Kidney epithelial cell (primary cell): ENCODE measurements at regions not wholly inside any gene's neighbourhood (a gene's known extent, or its start where the extent isn't known, plus 50 kb on each side); places are given as distances from the start of the nearest gene placed in this dataset.

Experiments used
- DNase-seq: peaks from one replicate; pipeline ENCODE4 v3.0.0-alpha.2; 2010; ENCODE audit warnings: low read depth
- H3K27me3 ChIP-seq: 2 replicates; pipeline ENCODE4 v1.6.0; 2011; ENCODE audit warnings: low read length; ENCODE audit not compliant: control insufficient read depth, insufficient read depth
- H3K36me3 ChIP-seq: 2 replicates; pipeline ENCODE4 v1.5.1; 2011; ENCODE audit warnings: low read length; ENCODE audit not compliant: control insufficient read depth, insufficient read depth
- H3K4me3 ChIP-seq: 2 replicates; pipeline ENCODE4 v1.5.1; 2011; ENCODE audit warnings: low read depth, mild to moderate bottlenecking, control low read depth, low read length
- CTCF ChIP-seq: IDR thresholded peaks from 2 replicates; pipeline ENCODE4 v1.5.1; 2011; ENCODE audit warnings: mild to moderate bottlenecking, moderate library complexity, low read length, control low read depth, inconsistent platforms; ENCODE audit not compliant: insufficient read depth, poor library complexity, severe bottlenecking

- no peaks in the 10 kb centered on the region for H3K36me3 ChIP-seq
- DNase-seq, result peak; percentile 21
- H3K4me3 ChIP-seq, result no peak overlapping the region
- no peaks in the 10 kb centered on the region for H3K27me3 ChIP-seq
- no peak for TF ChIP-seq CTCF
Observed at GRCh38 chr6:140436023-140436811, 1061.8 kb upstream of the CITED2 start.

GRCh38 chr6:140434761-140435160 lies 1060.3 kb upstream of the CITED2 start:
- H3K36me3 ChIP-seq, result no peaks in the 10 kb centered on the region
- no peaks in the 10 kb centered on the region for H3K27me3 ChIP-seq
- no peak for DNase-seq
- no peak overlapping the region for H3K4me3 ChIP-seq
- no peak for TF ChIP-seq CTCF

- Histone ChIP-seq H3K36me3 (no peaks in the 10 kb centered on the region), H3K4me3 (no peak overlapping the region), H3K27me3 (no peaks in the 10 kb centered on the region)
- no peak for DNase-seq
- no peak for TF ChIP-seq CTCF
Observed at GRCh38 chr6:140433072-140433471, 1058.6 kb upstream of the CITED2 start.

GRCh38 chr6:140427842-140428241 lies 1053.4 kb upstream of the CITED2 start:
- no peak for TF ChIP-seq CTCF
- Histone ChIP-seq H3K4me3 (no peak overlapping the region), H3K36me3 (no peaks in the 10 kb centered on the region), H3K27me3 (no peaks in the 10 kb centered on the region)
- no peak for DNase-seq

- no peak overlapping the region for H3K4me3 ChIP-seq
- no peak for TF ChIP-seq CTCF
- no peaks in the 10 kb centered on the region for H3K27me3 ChIP-seq
- H3K36me3 ChIP-seq, result no peaks in the 10 kb centered on the region
- DNase-seq, result no peak
Observed at GRCh38 chr6:140414966-140415620, 1040.6 kb upstream of the CITED2 start.

- Histone ChIP-seq H3K4me3 (no peak overlapping the region), H3K27me3 (no peaks in the 10 kb centered on the region), H3K36me3 (no peaks in the 10 kb centered on the region)
- no peak for DNase-seq
- TF ChIP-seq CTCF, result no peak
Observed at GRCh38 chr6:140403020-140403419, 1028.6 kb upstream of the CITED2 start.
